ENCODE measurements at regions not wholly inside any gene's neighbourhood (a gene's known extent, or its start where the extent isn't known, plus 50 kb on each side); places are given as distances from the start of the nearest gene placed in this dataset.
"Not testable (repeated sequence)": the region's sequence is repeated elsewhere in the genome, so short reads cannot be mapped to it uniquely, and the experiment has no call there.

DNA sequence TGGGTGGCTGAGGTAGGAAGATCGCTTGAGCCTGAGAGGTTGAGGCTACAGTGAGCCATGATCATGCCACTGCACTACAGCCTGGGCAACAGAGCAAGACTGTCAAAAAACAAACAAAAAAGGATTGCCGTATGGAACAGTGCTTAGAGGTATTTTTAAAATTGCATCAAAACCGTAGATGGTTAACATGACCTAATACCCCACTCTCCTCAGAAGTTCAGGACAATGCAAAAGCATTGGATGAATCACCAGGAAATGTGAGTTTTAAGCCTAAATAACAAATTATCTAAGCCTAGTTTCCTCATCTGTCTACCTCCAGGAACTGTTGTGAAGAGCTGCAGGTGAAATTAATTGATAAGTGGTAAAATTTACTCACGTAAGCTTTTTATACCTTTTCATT, 123.8 kb upstream of the ID4 start:
- no peak for DNase-seq

DNA sequence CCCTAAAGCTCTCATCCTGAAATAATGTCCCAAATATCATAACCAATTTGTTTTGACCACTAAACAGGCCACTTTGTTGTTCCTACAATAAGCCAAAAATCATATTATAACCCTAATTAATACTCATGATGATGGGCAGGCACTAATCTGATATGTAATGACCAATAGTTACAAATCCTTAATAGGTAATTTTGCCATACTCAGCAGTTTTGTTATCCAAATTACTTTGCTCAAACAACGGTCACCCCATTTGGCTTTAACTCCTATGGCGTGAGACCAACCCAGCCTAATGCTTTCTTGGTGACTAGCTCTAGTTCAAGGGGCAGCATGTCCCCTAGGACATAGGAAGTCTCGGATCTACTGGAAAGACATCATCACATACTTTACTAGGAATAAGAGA, 123.2 kb upstream of the ID4 start:
- no peak for DNase-seq

DNA sequence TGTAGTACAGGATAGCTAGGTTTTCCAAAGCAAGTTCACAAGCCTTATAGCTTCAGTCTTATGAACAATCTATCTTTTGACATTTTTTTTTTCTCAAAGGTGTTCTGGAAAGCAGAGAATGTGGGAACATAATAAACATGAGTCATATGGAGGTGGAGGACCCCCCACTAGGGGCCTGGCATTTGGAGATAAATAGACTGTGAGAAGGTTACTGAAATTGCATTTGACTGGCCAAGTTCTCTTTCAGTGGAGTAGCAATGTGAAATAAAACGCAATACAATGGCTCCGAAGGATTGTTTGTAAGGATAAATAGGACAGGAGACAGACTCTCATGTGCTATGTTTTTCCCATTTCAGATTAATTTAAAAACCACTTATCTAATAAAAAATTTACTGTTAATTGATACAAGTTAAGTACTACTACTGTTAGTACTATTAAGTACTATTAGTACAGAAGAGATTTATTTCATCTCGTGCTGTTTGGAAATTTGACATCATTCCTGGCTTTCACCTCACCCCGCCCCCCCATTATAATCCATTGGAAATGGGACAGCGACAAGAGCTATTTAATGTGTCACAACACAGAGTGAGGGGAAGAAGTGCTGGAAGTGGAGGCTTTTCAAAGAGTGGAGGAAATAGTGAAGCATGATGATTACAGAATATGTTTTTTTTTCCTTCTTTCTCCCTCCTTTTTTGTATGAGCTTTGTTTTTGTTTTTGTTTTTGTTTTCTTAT, 122.6 kb upstream of the ID4 start:
- no peak for DNase-seq

DNA sequence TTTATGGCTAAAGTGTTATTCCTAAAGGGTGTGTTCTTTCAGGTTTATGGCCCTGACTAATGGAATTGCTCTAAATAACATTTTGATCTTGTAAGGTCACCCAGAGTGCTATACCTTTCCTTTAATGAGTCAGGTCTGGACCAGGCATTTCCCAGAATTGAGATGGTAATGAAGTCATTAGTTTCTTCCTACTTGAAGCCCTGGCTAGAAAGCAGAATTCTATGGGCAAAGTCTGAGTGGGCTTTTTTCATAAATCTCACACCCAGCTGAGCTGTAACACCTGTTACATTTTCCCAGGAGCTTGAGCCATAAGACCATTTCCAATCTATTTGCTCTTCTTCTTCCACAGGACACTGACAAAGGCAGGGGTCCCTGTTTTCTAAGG, 122.0 kb upstream of the ID4 start:
- DNase-seq, result no peak

DNA sequence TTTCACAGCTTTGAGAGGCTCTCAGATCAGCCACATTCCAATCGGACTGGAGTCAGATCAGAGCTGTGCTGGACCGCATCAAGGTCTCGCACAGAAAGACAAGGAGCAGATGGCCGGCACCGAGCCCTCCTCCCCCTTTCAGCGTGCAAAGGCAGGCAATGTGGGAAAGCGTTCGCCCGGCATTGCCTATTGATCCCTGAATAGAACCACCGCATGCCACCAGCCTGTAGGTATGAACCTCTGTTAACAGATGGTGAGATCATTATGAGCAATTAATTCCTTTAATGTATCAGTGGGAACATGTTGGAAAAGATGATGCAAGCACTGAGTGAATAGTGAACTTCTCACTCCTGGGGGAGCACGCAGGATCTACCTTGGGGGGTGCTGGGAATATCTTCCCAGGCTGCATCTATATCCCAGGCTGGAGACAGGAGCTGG, 117.5 kb upstream of the ID4 start:
- no peak for DNase-seq

DNA sequence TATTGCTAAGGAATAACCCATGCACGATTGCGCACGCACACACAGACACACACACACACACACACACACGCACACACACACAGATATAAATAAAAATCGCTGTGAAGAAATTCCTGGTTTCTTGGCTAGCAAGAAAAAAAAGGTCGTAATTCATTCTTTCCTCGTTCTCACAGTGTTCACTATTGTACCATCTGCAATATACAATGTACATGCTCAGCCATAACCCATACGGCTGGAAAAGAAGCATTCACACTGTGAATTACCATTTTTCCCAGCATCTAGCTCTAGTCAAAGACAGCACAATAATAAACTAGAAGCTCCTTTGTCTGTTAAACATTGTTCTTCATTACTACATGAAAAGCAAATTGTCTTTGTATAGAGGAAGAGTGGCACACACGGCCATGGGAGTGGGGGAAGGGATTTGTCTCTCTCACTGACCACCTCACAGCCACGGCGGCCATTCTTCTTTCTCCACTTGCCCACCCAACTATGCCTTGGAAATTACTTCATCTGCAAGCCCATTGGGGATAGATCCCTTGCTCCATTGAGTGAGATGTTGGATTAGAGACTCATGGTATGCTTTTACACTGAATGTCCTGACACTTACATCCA, 115.3 kb upstream of the ID4 start:
- DNase-seq, result no peak

DNA sequence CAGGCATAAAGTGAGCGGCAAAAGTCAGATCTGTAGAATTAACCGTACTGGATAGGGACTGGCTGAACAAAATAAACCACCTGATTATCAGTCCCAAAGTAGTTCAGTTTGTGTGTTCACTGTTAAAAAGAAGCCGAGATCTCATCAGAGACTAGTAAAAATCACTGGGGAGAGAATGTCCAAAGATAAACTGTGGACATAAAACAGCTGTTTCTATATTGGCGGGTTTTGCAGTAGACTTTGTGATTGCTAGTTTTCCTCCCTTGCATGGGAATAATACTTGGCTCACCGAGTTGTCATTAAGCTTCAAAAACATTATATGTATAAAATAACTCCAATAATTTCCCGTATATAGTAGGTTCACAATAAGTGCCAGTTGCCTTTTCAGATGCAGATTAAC, 114.2 kb upstream of the ID4 start:
- DNase-seq, result no peak

DNA sequence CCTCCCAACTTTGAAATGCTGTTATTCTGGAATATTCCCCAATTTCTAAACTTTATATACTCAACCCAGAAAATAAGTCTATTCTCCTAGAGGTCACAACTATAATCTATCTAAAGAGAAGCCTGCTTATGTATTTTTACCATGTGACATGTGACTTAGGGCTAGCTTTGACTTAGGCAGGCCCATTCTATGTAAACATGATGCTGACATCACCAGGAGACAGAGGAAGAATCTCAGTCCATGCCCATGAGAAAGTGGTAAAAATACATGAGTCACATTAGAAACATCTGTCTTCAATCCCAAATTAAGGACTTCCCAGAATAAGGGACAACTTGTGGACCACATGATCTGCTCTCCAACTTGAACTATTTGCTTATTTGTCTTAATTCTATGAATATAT, 113.6 kb upstream of the ID4 start:
- DNase-seq, result no peak

DNA sequence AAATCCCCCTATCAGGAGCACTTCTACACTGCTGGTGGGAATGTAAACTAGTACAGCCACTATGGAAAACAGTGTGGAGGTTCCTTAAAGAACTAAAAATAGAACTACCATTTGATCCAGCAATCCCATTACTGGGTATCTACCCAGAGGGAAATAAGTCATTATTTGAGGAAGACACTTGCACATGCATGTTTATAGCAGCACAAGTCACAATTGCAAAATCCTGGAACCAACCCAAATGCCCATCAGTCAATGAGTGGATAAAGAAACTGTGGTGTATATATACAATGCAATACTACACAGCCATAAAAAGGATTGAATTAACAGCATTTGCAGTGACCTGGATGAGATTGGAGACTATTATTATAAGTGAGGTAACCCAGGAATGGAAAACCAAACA, 111.7 kb upstream of the ID4 start:
- not testable (repeated sequence) for DNase-seq

DNA sequence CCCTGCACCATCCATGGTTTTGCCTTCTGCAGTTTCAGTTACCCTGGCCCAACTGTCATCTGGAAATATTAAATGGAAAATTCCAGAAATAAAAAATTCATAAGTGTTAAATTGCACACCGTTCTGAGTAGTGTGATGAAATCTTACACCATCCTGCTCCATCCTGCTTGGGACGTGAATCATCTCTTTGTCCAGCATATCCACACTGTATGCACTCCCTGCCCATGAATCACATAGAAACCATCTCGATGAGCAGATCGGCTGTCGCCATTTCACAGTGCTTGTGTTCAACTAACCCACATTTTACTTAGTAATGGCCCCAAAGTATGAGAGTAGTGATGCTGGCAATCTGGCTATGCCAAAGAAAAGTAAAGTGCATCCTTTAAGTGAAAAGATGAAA, 105.9 kb upstream of the ID4 start:
- DNase-seq, result no peak

DNA sequence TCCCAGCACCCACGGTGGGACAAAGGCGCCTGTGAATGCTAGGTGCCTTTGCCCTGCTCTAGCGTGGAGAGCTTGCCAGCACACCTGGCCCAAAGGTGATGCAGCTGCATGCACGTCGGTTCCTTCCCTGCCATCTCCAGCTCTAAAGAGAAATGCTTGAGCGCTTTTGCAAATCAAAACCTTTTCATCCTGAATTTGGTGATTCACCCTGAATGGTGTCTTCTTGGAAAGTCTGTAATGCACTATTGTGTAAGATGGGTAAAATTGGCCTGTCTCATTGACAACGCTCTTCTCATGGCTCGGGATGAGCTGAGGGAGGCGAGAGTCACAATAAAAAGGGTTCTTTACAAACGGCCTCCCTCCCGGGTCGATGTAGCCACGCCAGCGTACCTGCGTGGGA, 103.1 kb upstream of the ID4 start:
- DNase-seq, result no peak

DNA sequence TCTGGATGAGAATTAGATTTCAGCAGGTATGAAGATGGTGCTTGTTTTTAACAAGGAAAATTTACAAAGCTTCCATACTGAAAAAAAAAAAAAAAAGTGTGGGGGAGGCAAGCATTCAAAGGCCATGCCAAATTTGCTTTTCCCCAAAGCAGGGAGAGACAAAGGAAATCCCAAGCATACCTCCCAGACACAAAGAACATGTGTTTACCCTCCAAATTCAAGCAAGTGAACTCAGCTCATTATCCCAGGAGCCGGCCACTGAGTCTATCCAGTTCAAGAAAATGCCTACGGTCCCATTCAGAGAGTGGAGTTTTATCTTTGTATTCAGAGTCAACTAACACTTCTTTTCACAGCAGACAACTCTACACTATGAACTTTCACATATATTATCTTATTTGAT, 102.7 kb upstream of the ID4 start:
- no peak for DNase-seq

DNA sequence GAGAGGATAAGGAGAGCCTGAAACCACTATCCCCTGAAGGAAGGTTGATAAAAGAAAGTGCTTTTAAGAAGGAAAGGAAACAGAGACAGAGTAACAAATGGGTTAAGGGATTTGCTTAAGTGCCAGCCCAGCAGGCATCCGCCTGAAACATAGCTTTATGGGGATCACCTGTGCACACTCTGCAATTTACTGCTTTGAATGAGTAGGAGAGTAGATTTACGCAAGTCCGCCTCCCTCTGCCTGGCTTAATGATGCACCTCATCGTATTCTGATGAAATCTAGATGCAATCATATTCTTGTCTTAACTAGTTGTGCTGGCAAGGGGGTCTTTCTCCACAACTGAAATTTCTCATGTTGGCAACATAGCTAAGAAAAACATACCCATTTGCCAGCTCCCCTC, 101.1 kb upstream of the ID4 start:
- DNase-seq, result peak; percentile 15 to 34

DNA sequence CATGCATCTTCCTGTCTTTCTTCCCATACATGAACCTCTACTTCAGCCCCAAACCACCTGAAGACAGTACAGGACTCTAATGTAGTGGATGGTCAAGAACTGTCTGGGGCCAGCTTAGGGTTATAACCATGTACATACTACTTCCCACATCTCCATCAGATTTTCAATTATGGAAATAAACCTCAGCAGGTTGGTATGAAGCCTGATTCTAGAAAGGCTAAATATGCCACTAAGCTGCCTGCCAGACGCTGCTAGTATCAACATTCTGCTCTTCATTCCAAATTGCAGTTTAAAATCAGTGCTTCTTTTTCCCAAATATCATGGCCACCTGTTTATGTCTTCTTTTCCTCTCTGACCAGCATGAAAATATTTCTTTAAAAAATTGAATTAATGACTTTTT, 99.2 kb upstream of the ID4 start:
- no peak for DNase-seq

DNA sequence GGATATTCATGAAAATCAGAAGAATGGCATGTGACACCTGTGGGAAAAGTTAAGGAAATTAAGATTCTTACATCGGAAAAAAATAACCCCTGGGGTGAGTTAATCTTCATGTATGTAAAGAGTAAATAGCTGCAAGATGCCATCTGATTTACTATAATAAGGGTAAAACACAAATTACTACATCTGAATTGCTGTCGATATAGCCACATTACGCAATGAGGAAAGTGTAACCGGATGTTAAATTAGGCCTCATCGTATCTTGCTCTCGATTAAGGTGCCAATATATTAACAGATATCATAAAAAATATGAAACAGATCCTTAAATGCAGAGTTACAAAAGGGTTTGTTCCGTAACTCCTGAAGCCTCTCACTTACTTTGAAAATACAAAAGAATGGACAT, 87.4 kb upstream of the ID4 start:
- no peak for DNase-seq

DNA sequence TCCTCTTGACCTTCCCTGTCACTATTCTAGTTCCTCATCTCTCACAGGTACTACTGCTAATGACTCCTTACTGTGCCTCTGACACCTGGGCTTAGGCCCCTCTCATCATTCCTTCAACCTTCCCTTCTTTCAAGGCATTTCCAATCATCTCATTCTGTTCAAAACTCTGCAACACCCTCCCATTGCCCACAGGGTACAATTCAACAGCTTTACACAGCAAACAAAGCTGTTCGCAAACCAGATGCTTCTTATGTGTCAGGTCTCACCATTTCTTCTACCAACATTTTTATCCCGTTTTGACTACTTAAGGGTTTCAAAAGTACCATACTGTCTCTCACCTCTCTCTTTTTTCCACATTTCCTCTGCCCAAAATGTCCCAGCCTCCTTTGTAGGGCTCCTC, 84.4 kb upstream of the ID4 start:
- DNase-seq, result no peak

DNA sequence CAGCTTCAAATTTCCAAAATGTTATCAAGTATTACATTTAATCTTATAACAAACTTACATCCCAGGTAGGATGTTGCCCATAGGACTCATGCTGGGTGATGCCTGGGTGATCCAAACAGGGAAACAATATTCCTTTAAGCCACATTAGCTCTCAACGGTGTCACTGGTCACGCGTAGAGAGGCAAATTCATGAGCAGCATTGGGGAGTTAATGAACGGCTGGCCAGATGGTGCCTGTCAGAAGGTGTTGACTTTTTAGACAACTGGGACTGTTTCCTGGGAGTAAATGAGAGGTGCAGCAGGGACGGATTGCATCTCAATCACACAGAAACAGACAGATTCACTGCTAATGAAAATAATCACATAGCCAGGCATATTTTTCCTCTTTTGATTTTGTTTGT, 83.3 kb upstream of the ID4 start:
- no peak for DNase-seq

DNA sequence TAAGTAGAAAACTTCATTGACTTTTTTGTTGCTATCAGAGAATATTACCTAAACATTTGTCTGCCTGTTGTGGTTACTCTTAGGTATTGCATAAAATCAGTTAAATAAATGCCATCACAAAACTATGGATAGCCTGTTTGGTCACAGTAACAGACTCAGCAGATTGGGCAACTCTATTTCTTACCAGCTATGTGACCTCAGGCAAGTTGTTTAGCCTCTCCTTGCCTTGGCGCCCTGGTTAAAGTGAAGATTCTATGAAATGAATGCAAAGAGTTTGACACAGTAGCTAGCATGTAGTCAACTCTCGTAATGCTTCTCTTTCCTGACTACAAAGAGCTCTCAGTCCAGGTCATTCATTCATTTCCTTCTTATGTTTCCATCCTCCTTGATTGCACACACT, 82.5 kb upstream of the ID4 start:
- DNase-seq, result no peak

DNA sequence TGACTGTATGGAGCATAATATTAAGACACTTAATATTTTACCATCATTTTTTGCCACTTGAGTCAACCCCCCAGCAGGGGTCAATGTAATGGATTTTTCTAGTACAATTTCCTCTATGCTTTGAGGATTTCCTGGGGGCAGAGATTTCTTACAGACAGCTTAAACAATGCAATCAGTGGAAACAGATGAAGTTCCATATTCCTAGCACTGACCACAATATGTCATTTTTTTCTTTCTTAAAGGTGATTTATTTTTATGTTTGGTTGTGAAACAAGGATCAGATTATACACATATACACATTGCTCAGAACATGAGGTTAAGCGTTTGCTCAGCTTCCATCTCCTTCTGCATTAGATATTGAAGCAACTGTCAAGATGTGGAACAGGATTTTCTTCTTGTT, 82.0 kb upstream of the ID4 start:
- DNase-seq, result no peak

DNA sequence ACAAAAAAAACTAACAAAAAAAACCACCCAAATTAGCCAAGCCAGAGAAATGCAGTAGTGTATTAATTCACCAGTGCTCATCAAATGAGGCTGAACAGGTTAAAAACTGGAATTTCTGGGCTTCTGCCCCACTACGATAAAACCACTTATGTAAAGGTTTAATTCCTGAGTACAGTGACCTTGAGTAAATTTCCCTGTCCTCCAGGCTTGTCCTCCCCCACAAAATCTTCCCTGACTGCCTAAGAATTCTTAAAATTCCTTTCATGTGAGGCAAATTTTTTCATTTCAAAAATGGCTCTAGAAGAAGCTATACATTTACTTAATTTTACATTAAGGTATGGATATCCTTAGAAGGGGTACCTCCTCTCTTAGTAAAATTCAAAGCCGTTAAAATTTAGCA, 80.1 kb upstream of the ID4 start:
- no peak for DNase-seq

DNA sequence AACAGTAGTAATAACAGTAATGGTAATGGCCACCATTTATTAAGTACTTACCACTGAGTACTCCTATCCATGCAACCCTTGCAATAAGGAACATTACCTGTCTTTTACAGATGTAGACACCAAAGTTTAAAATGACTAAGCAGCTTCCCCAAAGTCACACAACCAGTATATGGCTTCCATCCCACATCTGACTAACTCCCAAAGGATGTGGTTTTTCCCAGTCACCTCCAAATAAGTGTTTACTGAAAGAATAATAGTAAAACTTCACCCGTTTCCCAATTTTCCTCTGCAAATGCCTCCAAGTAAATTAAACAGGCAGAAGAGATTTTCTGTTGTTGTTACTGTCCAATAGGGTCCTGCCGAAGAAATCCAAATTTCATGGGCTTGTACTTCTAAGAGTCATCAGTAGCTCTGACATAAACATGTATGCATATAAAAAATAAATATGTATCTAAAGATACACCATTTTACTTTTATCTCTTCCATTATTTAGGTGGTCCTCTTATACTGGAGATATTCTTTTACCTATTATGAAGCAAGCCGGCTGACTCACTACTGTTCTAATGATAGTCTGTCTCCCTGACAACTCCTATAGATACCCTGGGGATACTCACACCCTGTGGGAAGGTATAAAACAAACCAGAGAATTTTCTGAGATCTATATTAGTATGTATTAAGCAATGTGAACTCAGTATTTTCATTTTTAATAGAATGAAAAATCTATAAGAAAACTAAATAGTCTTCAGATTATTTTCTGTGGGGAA, 77.9 kb upstream of the ID4 start:
- no peak for DNase-seq

DNA sequence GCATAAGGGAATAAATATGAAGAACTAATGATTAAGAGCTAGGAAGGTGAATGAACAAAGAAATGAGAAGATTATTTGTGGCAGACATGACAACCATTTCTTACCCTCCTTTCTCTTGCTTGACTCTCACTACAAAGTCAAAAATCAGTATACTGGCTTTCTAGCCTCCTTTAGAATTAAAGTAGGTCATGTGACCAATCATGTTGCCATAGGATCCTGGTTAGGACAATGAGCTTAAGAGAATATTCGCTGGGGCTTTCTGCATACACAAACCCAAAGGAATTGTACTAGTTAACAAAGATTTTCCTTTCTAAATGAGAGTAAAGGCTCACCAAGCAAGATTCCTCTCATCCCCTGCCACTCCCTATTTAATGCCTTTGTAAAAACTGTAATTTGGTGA, 76.0 kb upstream of the ID4 start:
- DNase-seq, result no peak

DNA sequence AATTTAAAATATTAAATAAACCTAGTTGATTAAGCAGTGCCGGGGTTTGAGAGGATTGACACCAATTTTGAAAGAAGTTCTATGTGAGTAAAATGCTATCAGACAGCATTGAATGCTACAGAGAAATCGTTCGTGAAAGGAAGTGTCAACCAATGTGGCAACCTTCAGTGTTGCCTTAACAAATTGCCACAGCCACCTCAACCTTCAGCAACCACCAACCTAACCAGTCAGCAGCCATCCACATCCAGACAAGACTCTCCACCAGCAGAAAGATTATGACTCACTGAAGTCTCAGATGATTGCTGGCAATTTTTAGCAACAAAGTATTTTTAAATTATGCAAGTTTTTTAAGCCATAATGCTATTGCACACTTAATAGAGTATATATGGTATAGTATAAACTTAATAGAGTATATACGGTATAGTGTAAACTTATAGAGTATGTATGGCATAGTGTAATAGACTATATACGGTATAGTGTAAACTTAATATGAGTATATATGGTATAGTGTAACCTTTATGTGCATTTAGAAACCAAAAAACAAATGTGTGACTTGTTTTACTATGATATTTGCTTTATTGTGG, 65.3 kb upstream of the ID4 start:
- no peak for DNase-seq

DNA sequence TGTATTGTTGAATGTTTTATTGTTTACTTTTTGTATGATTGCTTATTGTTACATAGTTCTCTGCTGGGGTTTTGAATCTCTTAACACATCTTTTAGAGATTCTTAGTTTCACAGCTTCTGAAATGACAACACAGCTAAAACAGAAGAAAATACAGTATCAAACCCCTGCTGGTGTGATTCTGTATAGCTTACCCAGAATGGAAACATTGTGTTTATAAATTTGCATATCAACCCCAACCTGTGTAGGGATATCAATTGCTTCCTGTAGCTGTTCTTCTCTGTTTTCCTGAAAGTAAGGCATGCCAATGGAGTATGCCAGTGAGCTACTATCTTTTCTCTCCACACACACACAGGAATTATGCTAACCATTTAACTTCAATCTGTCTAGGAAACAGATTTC, 64.3 kb upstream of the ID4 start:
- DNase-seq, result no peak

Measured in NCI-H187 (cell line).